Right lobe of liver (tissue), 6 donors: ENCODE measurements at regions not wholly inside any gene's neighbourhood (a gene's known extent, or its start where the extent isn't known, plus 50 kb on each side); places are given as distances from the start of the nearest gene placed in this dataset.

Experiments
- ATAC-seq, 4 donors: fragments of 200-7000 bp; cut with Tn5 transposase; one replicate each; pipeline ENCODE4 v1.9.1; 2020; ENCODE audit warnings: mild to moderate bottlenecking in 4 of 4, moderate library complexity in 4 of 4
- DNase-seq, 3 donors: peaks; one replicate each; pipeline ENCODE4 v3.0.0-alpha.2; 2020
- H3K27ac ChIP-seq, 3 donors: fragments of 200-600 bp; one replicate each; pipeline ENCODE4 v1.8.0; 2022
- H3K27me3 ChIP-seq, 2 donors: fragments of 200-600 bp; one replicate each; pipeline ENCODE4 v1.8.0; 2022
- H3K36me3 ChIP-seq, 4 donors: fragments of 200-600 bp; sonication (generic) in 1 of 4; one replicate each; pipeline versions ENCODE4 v1.5.1 to v1.8.0; 2017 to 2022; ENCODE audit warnings: control low read depth in 1 of 4
- H3K4me1 ChIP-seq, 4 donors: fragments of 200-600 bp; sonication (generic) in 1 of 4; one replicate each; pipeline versions ENCODE4 v1.5.1 to v1.8.0; 2017 to 2022; ENCODE audit warnings: control low read depth in 1 of 4
- H3K4me3 ChIP-seq, 3 donors: fragments of 200-600 bp; one replicate each; pipeline ENCODE4 v1.8.0; 2022
- H3K9me3 ChIP-seq, 4 donors: fragments of 200-600 bp; sonication (generic) in 1 of 4; one replicate each; pipeline versions ENCODE4 v1.5.1 to v1.8.0; 2017 to 2022; ENCODE audit warnings: control low read depth in 1 of 4
- POLR2A ChIP-seq: fragments of 450-650 bp; IDR thresholded peaks from one replicate; pipeline ENCODE4 v1.6.1; 2017; ENCODE audit warnings: antibody characterized with exemption, mild to moderate bottlenecking
- WGBS: methylation state at CpG from one replicate; pipeline ENCODE4 v1.1.6; 2018; ENCODE audit warnings: low coverage, low lambda C conversion rate; ENCODE audit not compliant: insufficient coverage; ENCODE audit errors: missing lambda C conversion rate; 5-methylcytosine and 5-hydroxymethylcytosine counted together
- intact Hi-C, 2 donors: fragments of 100-400 bp; cut with DNase I; formaldehyde crosslinking; loops; one replicate each; pipeline versions ENCODE4 v1.11.2 to v1.14.1; 2022
- TF ChIP-seq, protein P1 (sequence below), 4 donors: fragments of 200-600 bp in 3 of 4; fragments of 450-650 bp in 1 of 4; IDR thresholded peaks; one replicate each; pipeline versions ENCODE4 v1.5.1 to v1.8.0; 2016 to 2022; ENCODE audit warnings: antibody characterized with exemption in 4 of 4, mild to moderate bottlenecking in 2 of 4
- donor health status: DM: no; HTN: yes; CAD: no.
- donor health status: DM: no; HTN: no; CAD: no.
- donor health status: DM: no; HTN: no; CAD: no.
- donor health status: DM: no; HTN: yes; CAD: no.
- donor health status: DM: no; HTN: yes; CAD: no.

DNA sequence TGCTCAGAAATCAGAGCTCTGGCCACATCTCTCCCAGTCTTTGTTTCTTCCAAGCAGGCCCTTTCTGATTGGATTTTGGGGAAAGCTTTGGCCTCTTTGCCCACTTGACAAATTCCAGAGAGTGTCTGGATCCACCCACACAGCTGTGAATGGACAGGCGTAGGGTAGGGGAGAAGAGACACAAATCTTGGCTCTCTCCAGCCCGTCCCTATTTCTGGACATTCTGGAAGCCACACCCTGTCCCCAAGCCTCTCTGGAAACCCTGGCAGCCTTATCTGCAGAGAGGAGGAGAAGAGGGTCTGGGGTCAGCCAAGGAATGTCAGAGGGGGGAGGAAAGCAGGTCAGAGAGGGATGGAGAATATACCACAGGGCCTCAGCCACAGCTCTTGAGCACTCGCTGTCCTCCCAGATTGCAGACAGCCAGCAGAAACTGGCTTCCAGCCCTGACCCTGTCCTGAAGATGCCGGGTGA is 59.5 kb upstream of the WNT11 start:
- Histone ChIP-seq H3K4me3 (no peak overlapping the region), H3K36me3 (no peaks in the 10 kb centered on the region), H3K4me1 (peaks cover 0 to 18% (median 8%) of the 10 kb centered on the region in 4 donors), H3K9me3 (no peaks in the 10 kb centered on the region), H3K27ac (no peak overlapping the region), H3K27me3 (no peaks in the 10 kb centered on the region)
- DNase-seq (no peak), ATAC-seq (no peak)
- TF ChIP-seq, protein P1, sequence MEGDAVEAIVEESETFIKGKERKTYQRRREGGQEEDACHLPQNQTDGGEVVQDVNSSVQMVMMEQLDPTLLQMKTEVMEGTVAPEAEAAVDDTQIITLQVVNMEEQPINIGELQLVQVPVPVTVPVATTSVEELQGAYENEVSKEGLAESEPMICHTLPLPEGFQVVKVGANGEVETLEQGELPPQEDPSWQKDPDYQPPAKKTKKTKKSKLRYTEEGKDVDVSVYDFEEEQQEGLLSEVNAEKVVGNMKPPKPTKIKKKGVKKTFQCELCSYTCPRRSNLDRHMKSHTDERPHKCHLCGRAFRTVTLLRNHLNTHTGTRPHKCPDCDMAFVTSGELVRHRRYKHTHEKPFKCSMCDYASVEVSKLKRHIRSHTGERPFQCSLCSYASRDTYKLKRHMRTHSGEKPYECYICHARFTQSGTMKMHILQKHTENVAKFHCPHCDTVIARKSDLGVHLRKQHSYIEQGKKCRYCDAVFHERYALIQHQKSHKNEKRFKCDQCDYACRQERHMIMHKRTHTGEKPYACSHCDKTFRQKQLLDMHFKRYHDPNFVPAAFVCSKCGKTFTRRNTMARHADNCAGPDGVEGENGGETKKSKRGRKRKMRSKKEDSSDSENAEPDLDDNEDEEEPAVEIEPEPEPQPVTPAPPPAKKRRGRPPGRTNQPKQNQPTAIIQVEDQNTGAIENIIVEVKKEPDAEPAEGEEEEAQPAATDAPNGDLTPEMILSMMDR (IDR thresholded peaks at IDR 0.05): no peak
- TF ChIP-seq POLR2A: no peak
- intact Hi-C loops: no loop called here
- no CpG with 5 or more reads among the region's 4 CpGs for WGBS

DNA sequence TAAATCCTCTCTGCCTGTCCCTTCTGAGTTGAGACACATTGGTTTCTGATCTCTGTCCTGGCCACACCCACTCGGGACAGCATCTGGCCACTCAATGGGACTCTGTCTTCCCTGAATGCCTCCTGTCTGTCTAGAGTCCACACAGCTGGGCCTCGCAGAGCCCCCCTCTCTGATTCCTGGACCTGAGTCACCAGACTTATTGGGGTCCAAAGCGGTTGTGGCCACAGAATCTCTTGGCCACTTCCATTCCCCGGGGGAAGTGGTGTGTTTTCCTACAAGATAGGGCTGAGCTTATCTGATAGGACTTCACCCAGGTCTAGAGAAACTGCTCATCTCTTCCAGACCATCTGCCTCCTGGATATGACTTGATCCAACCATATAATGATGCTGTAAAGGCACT is 57.4 kb upstream of the WNT11 start:
- WGBS: 62% methylated on average over 4 of the region's 4 CpGs
- TF ChIP-seq POLR2A: no peak
- TF ChIP-seq, protein P1 (IDR thresholded peaks at IDR 0.05): no peak

DNA sequence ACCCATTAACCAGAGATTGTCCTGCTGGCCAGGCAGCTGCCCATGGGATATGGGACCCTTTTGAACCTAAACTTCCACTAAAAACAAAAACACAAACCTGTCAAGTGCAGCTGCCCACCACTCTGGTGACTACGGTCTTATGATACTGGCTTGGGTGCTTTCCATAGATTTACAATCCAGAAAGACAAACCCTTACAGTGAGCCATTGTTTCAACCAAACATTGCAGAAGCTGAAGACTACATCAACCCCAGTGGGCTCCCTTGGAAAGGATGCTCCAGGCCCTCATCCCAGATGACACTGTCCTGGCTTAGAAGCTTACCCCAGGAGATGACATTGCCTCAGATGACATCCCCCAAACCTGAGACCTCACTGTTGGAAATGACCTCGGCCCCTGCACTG is 56.9 kb upstream of the WNT11 start:
- H3K4me3 ChIP-seq: no peak overlapping the region
- ATAC-seq (no peak), DNase-seq (no peak)
- no CpG with 5 or more reads among the region's 2 CpGs for WGBS
- no peaks in the 10 kb centered on the region for H3K36me3 ChIP-seq
- no peak overlapping the region for H3K27ac ChIP-seq
- no peaks in the 10 kb centered on the region for H3K4me1 ChIP-seq
- H3K9me3 ChIP-seq: no peaks in the 10 kb centered on the region
- TF ChIP-seq, protein P1 (IDR thresholded peaks at IDR 0.05): no peak
- no peak for TF ChIP-seq POLR2A
- no peaks in the 10 kb centered on the region for H3K27me3 ChIP-seq
- intact Hi-C loops: no loop called here

More for the DNA sequence above, 57.4 kb upstream of the WNT11 start:
- Histone ChIP-seq H3K27ac (no peak overlapping the region), H3K36me3 (no peaks in the 10 kb centered on the region), H3K4me3 (no peak overlapping the region), H3K9me3 (no peaks in the 10 kb centered on the region), H3K27me3 (no peaks in the 10 kb centered on the region), H3K4me1 (peaks cover 0 to under 1% (median 0%) of the 10 kb centered on the region in 4 donors)
- intact Hi-C loops: no loop called here
- no peak for ATAC-seq
- DNase-seq: no peak

DNA sequence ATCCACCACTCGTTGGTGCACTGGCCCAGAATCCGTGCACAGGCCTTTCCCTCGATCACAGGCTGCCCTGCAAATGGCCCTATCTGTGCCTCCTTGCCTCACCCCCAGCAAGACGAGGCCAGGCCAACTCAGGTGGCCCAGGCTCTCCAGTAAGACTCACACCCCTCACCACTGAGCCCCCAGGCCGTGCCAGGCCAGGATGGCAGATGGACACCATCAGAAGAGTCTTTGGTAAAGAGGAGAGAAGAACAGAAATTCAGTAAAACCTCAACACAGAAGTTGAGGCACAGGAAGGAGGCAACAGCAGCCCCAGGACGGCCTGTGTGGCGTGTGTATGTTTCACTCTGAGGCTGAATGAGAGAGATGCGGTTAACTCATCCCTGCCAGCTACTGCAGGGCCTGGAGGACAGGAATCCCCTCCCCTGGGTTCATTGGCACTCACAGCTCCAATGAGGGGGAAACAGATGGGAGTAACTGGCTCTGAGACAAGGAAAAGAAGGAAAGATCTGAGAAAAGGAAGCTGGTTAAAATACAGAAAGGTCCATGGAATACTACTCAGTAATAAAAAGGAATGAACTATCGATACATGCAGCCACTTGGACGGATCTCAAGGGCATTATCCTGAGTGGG is 54.1 kb upstream of the WNT11 start:
- Histone ChIP-seq H3K36me3 (no peaks in the 10 kb centered on the region), H3K4me3 (no peak overlapping the region), H3K9me3 (no peaks in the 10 kb centered on the region), H3K27ac (no peak overlapping the region), H3K27me3 (no peaks in the 10 kb centered on the region), H3K4me1 (no peaks in the 10 kb centered on the region)
- DNase-seq: peak in 1 of 3 donors; percentile 37
- no peak for ATAC-seq
- WGBS: 73% methylated on average over 7 of the region's 10 CpGs
- intact Hi-C loops: no loop called here
- TF ChIP-seq, protein P1 (IDR thresholded peaks at IDR 0.05): no peak
- no peak for TF ChIP-seq POLR2A
